ENCODE measurements at regions not wholly inside any gene's neighbourhood (a gene's known extent, or its start where the extent isn't known, plus 50 kb on each side); places are given as distances from the start of the nearest gene placed in this dataset.

- no peak for TF ChIP-seq CTCF (optimal IDR thresholded peaks at IDR 0.05 in 1 of 3, IDR thresholded peaks at IDR 0.05 in 1 of 3, conservative IDR thresholded peaks at IDR 0.05 in 1 of 3; ENCODE audit: extremely low read depth in 1 of 3, insufficient read depth in 2 of 3, low read length in 3 of 3)
- TF ChIP-seq EZH2 (IDR thresholded peaks at IDR 0.05; ENCODE audit: low read length), result no peak
These were observed 83.2 kb upstream of the TNP1 start for GRCh38 chr2:216943109-216943508.

Measured in keratinocyte (primary cell).